Fibroblast of villous mesenchyme (primary cell): ENCODE measurements at regions not wholly inside any gene's neighbourhood (a gene's known extent, or its start where the extent isn't known, plus 50 kb on each side); places are given as distances from the start of the nearest gene placed in this dataset.

Source experiments
- DNase-seq: peaks from one replicate; pipeline ENCODE4 v3.0.0-alpha.2; 2010; ENCODE audit warnings: low read depth
- H3K4me3 ChIP-seq: 2 replicates; pipeline ENCODE4 v1.5.1; 2011; ENCODE audit warnings: low read depth, mild to moderate bottlenecking, low read length
- CTCF ChIP-seq: IDR thresholded peaks from 2 replicates; pipeline ENCODE4 v1.5.1; 2012; ENCODE audit warnings: low read depth, mild to moderate bottlenecking, low read length; ENCODE audit not compliant: insufficient read depth

GRCh38 chr11:101729406-101730078 is 145.7 kb upstream of the TRPC6 start:
- H3K4me3 ChIP-seq: no peak overlapping the region
- no peak for DNase-seq
- TF ChIP-seq CTCF: no peak

GRCh38 chr11:101727451-101727850 is 143.6 kb upstream of the TRPC6 start:
- no peak for TF ChIP-seq CTCF
- H3K4me3 ChIP-seq: no peak overlapping the region
- DNase-seq: no peak

GRCh38 chr11:101726988-101727387 is 143.2 kb upstream of the TRPC6 start:
- no peak overlapping the region for H3K4me3 ChIP-seq
- peak; percentile 29 for DNase-seq
- no peak for TF ChIP-seq CTCF

GRCh38 chr11:101723371-101723770 is 139.6 kb upstream of the TRPC6 start:
- no peak overlapping the region for H3K4me3 ChIP-seq
- TF ChIP-seq CTCF: no peak
- no peak for DNase-seq

GRCh38 chr11:101721270-101721669 is 137.5 kb upstream of the TRPC6 start:
- no peak overlapping the region for H3K4me3 ChIP-seq
- DNase-seq: peak; percentile 26
- TF ChIP-seq CTCF: no peak

GRCh38 chr11:101718402-101718801 is 134.6 kb upstream of the TRPC6 start:
- no peak for TF ChIP-seq CTCF
- DNase-seq: peak; percentile 88
- H3K4me3 ChIP-seq: no peak overlapping the region

GRCh38 chr11:101717619-101718018 is 133.8 kb upstream of the TRPC6 start:
- DNase-seq: no peak
- TF ChIP-seq CTCF: no peak

More at GRCh38 chr11:101717619-101718018, 133.8 kb upstream of the TRPC6 start:
- H3K4me3 ChIP-seq: no peak overlapping the region
